ENCODE measurements at regions not wholly inside any gene's neighbourhood (a gene's known extent, or its start where the extent isn't known, plus 50 kb on each side); places are given as distances from the start of the nearest gene placed in this dataset.

- TF ChIP-seq ZKSCAN1 (IDR thresholded peaks at IDR 0.05; ENCODE audit: low read depth, low read length): no peak
- no peak for TF ChIP-seq ZNF75A (CRISPR knock-in tag; IDR thresholded peaks at IDR 0.05)
- no peak for TF ChIP-seq PBX2 (CRISPR knock-in tag; IDR thresholded peaks at IDR 0.05; ENCODE audit: low read depth)
- TF ChIP-seq PBX2 (tag; conservative IDR thresholded peaks at IDR 0.05; ENCODE audit: low read depth): peak; percentile 35; the same call in 1 of the 2 replicates
- no peak for TF ChIP-seq NR3C1 (CRISPR knock-in tag; IDR thresholded peaks at IDR 0.05)
- peak; percentile 52 for TF ChIP-seq PKNOX1 (IDR thresholded peaks at IDR 0.05)
- no peak for TF ChIP-seq E2F5 (CRISPR knock-in tag; IDR thresholded peaks at IDR 0.05)
- TF ChIP-seq SRF (CRISPR knock-in tag; IDR thresholded peaks at IDR 0.05): no peak
- TF ChIP-seq PHF21A (IDR thresholded peaks at IDR 0.05; ENCODE audit: borderline replicate concordance, low read depth): no peak
- no peak for TF ChIP-seq ZNF79 (CRISPR knock-in tag; IDR thresholded peaks at IDR 0.05; ENCODE audit: low read depth)
- TF ChIP-seq TRIM28 (IDR thresholded peaks at IDR 0.05): no peak
- no peak for TF ChIP-seq NR2C2 (CRISPR knock-in tag; IDR thresholded peaks at IDR 0.05)
- peak; percentile 32; the same call in 1 of the 2 replicates for TF ChIP-seq NR2C2 (tag; IDR thresholded peaks at IDR 0.05)
- TF ChIP-seq ZNF785 (CRISPR knock-in tag; IDR thresholded peaks at IDR 0.05): no peak
- TF ChIP-seq ZNF282 (CRISPR knock-in tag; IDR thresholded peaks at IDR 0.05): no peak
- TF ChIP-seq MYNN (IDR thresholded peaks at IDR 0.05): no peak
- no peak for TF ChIP-seq MYNN (CRISPR knock-in tag; IDR thresholded peaks at IDR 0.05)
- TF ChIP-seq CXXC5 (CRISPR knock-in tag; IDR thresholded peaks at IDR 0.05): peak; percentile 74
- TF ChIP-seq MYC (IDR thresholded peaks at IDR 0.05; ENCODE audit: low read depth, low read length): 0 out of 2 replicates have a peak, but pooled peaks have one; percentile 22
- no peak for TF ChIP-seq MYC (CRISPR knock-in tag; IDR thresholded peaks at IDR 0.05; ENCODE audit: borderline replicate concordance, low read depth)
- TF ChIP-seq MAX (CRISPR knock-in tag; IDR thresholded peaks at IDR 0.05): no peak
- TF ChIP-seq FOSL1 (tag; conservative IDR thresholded peaks at IDR 0.05): no peak
- no peak for TF ChIP-seq ZNF217 (CRISPR knock-in tag; IDR thresholded peaks at IDR 0.05)
- TF ChIP-seq ZNF586 (CRISPR knock-in tag; conservative IDR thresholded peaks at IDR 0.05): no peak
These were observed 76.7 kb upstream of the ALOX12 start (continued) for GRCh38 chr17:6919158-6919557.

Data from K562 (cell line).